ENCODE measurements at regions not wholly inside any gene's neighbourhood (a gene's known extent, or its start where the extent isn't known, plus 50 kb on each side); places are given as distances from the start of the nearest gene placed in this dataset.

- H3K27me3 ChIP-seq (ENCODE audit: insufficient read depth, poor library complexity, severe bottlenecking), result no peaks in the 10 kb centered on the region
- DNase-seq (ENCODE audit: low read depth in 1 of 2, low spot score in 1 of 2), result no peak
- no peak for TF ChIP-seq CTCF (IDR thresholded peaks at IDR 0.05; ENCODE audit: insufficient read depth, low read length)
- TF ChIP-seq SPI1 (IDR thresholded peaks at IDR 0.05; ENCODE audit: borderline replicate concordance, low read depth), result no peak
- no peak overlapping the region for H3K4me3 ChIP-seq (replicated peaks; ENCODE audit: insufficient read depth, low read length)
- H3K27ac ChIP-seq (replicated peaks), result no peak overlapping the region
Measured at GRCh38 chr9:7507566-7508270, 291.9 kb downstream of the DMAC1 start.

DNA sequence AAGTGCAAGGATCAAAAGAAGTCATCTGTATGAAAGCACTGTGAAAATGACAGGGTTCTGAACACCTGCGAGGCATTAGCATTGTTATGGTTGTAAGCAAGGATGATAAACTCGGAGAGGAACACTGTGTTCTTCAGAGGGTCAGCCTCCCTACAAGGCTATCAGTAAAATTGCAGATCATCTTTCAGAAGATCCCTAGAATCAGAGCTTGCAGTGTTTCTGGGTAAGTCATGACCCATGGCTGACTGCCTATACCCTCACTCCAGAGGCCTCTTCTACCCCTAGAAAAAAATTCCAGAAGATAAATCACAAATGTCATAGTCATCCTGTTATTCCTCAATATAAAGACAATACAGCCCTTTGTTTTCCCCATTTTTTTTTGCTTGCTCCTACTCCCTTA is 292.6 kb downstream of the DMAC1 start:
- no peaks in the 10 kb centered on the region for H3K27me3 ChIP-seq (ENCODE audit: insufficient read depth, poor library complexity, severe bottlenecking)
- no peak overlapping the region for H3K4me3 ChIP-seq (replicated peaks; ENCODE audit: insufficient read depth, low read length)
- H3K27ac ChIP-seq (replicated peaks), result no peak overlapping the region
- TF ChIP-seq CTCF (IDR thresholded peaks at IDR 0.05; ENCODE audit: insufficient read depth, low read length) (no peak), GABPA (IDR thresholded peaks at IDR 0.05; ENCODE audit: low read depth) (no peak), SPI1 (IDR thresholded peaks at IDR 0.05; ENCODE audit: borderline replicate concordance, low read depth) (no peak), REST (IDR thresholded peaks at IDR 0.05; ENCODE audit: insufficient replicate concordance, low read depth) (no peak), POLR2AphosphoS5 (IDR thresholded peaks at IDR 0.05; ENCODE audit: low read depth) (no peak)
- no peak for DNase-seq (ENCODE audit: low read depth in 1 of 2, low spot score in 1 of 2)

GRCh38 chr9:7500521-7500920 is 299.1 kb downstream of the DMAC1 start:
- TF ChIP-seq POLR2AphosphoS5 (IDR thresholded peaks at IDR 0.05; ENCODE audit: low read depth) (no peak), SPI1 (IDR thresholded peaks at IDR 0.05; ENCODE audit: borderline replicate concordance, low read depth) (no peak), GABPA (IDR thresholded peaks at IDR 0.05; ENCODE audit: low read depth) (no peak), REST (IDR thresholded peaks at IDR 0.05; ENCODE audit: insufficient replicate concordance, low read depth) (no peak), CTCF (IDR thresholded peaks at IDR 0.05; ENCODE audit: insufficient read depth, low read length) (no peak)

GRCh38 chr9:7491641-7492040 is 307.9 kb downstream of the DMAC1 start:
- Histone ChIP-seq H3K4me3 (replicated peaks; ENCODE audit: insufficient read depth, low read length) (no peak overlapping the region), H3K27me3 (ENCODE audit: insufficient read depth, poor library complexity, severe bottlenecking) (no peaks in the 10 kb centered on the region), H3K27ac (replicated peaks) (no peak overlapping the region)
- TF ChIP-seq SPI1 (IDR thresholded peaks at IDR 0.05; ENCODE audit: borderline replicate concordance, low read depth) (no peak), POLR2AphosphoS5 (IDR thresholded peaks at IDR 0.05; ENCODE audit: low read depth) (no peak), REST (IDR thresholded peaks at IDR 0.05; ENCODE audit: insufficient replicate concordance, low read depth) (no peak), GABPA (IDR thresholded peaks at IDR 0.05; ENCODE audit: low read depth) (no peak), CTCF (IDR thresholded peaks at IDR 0.05; ENCODE audit: insufficient read depth, low read length) (no peak)
- DNase-seq (ENCODE audit: low read depth in 1 of 2, low spot score in 1 of 2), result no peak

More at GRCh38 chr9:7500521-7500920, 299.1 kb downstream of the DMAC1 start:
- Histone ChIP-seq H3K27me3 (ENCODE audit: insufficient read depth, poor library complexity, severe bottlenecking) (no peaks in the 10 kb centered on the region), H3K4me3 (replicated peaks; ENCODE audit: insufficient read depth, low read length) (no peak overlapping the region), H3K27ac (replicated peaks) (no peak overlapping the region)
- DNase-seq (ENCODE audit: low read depth in 1 of 2, low spot score in 1 of 2), result no peak

Measured in HL-60 (cell line).